Epithelial cell of esophagus (primary cell): ENCODE measurements at regions not wholly inside any gene's neighbourhood (a gene's known extent, or its start where the extent isn't known, plus 50 kb on each side); places are given as distances from the start of the nearest gene placed in this dataset.

ENCODE experiments used
- DNase-seq: peaks from one replicate; pipeline ENCODE4 v3.0.0; 2010; ENCODE audit warnings: low read depth
- H3K4me3 ChIP-seq: 2 replicates; pipeline ENCODE4 v1.5.1; 2011; ENCODE audit warnings: mild to moderate bottlenecking, low read length, control low read depth
- TF ChIP-seq, protein P1 (sequence below): IDR thresholded peaks from 2 replicates; pipeline ENCODE4 v1.5.1; 2011; ENCODE audit warnings: low read depth, mild to moderate bottlenecking, low read length, control low read depth, inconsistent platforms; ENCODE audit not compliant: insufficient read depth; ENCODE audit errors: missing control alignments

GRCh38 chr9:14535161-14535955 is 157.9 kb downstream of the ZDHHC21 start:
- no peak overlapping the region for H3K4me3 ChIP-seq
- peak; percentile 3 for DNase-seq
- TF ChIP-seq, protein P1, sequence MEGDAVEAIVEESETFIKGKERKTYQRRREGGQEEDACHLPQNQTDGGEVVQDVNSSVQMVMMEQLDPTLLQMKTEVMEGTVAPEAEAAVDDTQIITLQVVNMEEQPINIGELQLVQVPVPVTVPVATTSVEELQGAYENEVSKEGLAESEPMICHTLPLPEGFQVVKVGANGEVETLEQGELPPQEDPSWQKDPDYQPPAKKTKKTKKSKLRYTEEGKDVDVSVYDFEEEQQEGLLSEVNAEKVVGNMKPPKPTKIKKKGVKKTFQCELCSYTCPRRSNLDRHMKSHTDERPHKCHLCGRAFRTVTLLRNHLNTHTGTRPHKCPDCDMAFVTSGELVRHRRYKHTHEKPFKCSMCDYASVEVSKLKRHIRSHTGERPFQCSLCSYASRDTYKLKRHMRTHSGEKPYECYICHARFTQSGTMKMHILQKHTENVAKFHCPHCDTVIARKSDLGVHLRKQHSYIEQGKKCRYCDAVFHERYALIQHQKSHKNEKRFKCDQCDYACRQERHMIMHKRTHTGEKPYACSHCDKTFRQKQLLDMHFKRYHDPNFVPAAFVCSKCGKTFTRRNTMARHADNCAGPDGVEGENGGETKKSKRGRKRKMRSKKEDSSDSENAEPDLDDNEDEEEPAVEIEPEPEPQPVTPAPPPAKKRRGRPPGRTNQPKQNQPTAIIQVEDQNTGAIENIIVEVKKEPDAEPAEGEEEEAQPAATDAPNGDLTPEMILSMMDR: no peak

- TF ChIP-seq, protein P1: no peak
- no peak for DNase-seq
- no peak overlapping the region for H3K4me3 ChIP-seq
Measured at GRCh38 chr9:14533867-14534640, 159.2 kb downstream of the ZDHHC21 start.

DNA sequence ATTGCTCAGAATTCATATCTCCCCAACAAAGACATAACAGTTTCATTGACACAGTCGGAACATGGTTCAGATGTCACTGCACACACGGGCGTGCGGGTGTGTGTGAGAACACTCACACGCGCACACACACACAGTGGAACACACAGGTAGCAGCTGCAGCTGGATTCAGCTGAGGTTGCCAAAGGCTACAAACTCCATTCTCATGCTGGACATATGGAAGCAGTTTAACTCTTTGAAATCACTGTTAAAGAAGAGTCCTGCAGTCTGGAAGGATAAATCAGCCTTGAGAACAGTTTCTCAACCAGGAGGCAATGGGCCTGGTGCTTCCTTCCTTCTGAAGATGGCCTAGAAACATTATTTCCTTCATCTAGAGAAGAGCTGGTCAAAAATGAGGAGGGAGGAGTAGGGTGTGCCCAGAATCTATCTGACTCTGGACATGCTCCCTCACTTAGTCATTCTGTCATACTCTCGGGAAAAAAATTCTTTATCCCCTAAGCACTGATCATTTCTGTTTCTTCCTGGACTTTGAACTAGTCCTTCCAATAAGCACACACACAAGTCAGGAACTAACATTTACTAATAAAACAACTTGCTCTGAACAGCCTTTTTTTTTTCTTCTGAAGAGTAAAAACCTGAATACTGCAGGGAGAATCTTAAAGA is 160.6 kb downstream of the ZDHHC21 start:
- no peak overlapping the region for H3K4me3 ChIP-seq
- DNase-seq: peak; percentile 48
- TF ChIP-seq, protein P1: no peak

GRCh38 chr9:14531341-14532269 is 161.6 kb downstream of the ZDHHC21 start:
- DNase-seq: no peak
- TF ChIP-seq, protein P1: no peak
- H3K4me3 ChIP-seq: no peak overlapping the region

DNA sequence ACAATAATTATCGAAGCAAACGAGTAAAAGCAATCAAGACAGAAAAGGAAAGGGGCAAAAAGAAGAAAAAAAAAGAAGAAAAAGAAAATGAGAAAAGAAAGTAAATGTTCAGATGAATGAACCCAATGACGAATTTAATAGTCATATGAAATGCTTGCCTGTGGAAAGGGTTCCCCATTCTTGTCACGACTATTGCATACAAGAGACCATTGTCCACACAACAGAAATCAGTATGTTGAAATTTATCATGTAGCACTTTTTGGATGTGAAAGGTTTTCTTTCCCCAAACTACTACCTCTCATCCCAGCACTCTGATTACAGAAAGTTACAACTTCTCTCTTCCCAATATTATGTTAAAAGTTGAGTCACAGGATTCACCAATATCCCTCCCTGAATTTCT is 162.4 kb downstream of the ZDHHC21 start:
- TF ChIP-seq, protein P1: no peak
- no peak for DNase-seq
- no peak overlapping the region for H3K4me3 ChIP-seq

DNA sequence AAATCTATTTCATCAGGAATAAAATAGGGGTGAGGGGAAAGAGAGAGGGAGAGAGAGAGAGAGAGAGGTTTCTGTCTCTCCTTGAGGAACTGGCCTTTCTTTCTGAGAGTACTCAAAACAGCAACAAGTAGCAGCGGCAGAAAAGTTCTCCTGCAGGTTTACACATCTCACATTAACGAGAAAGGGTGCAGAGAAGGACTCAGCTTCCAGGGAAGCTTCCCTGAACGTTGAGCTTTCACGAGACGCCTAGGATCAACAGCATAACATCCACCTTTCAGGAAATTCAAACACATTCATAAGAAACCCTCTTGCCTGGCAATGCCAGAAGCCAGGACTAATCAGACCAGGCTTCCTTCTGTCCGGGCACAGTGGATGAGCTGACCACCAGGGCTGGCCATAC is 162.9 kb downstream of the ZDHHC21 start:
- no peak for DNase-seq
- TF ChIP-seq, protein P1: no peak
- no peak overlapping the region for H3K4me3 ChIP-seq
